ENCODE measurements at regions not wholly inside any gene's neighbourhood (a gene's known extent, or its start where the extent isn't known, plus 50 kb on each side); places are given as distances from the start of the nearest gene placed in this dataset.
A peak's percentile ranks its signal among the peaks of the same experiment; 100 is the strongest.

DNA sequence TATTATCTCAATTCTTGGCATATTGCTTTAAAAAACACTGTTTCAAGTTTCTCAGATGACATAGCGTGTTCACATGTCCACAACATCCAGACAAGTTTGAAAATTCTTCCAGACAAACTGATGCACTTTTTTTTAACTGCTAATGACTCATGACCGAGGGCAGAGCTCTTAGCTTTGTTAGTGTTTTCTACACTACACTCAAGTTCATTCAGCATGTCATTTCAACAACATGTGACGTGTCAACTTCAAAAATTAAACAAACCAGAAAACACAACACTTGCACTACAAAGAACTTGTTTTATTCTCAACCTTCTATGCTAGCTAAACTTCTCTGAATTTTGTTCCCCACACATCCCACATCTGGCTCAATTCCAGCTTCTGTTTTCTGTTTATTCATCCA lies 1186.3 kb upstream of the FLRT2 start:
- no peak for DNase-seq (ENCODE audit: low read depth)
- H3K4me3 ChIP-seq (ENCODE audit: low read depth, low read length): no peak overlapping the region
- TF ChIP-seq, protein P1, sequence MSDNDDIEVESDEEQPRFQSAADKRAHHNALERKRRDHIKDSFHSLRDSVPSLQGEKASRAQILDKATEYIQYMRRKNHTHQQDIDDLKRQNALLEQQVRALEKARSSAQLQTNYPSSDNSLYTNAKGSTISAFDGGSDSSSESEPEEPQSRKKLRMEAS (IDR thresholded peaks at IDR 0.05; ENCODE audit: low read depth, low read length): no peak

GRCh38 chr14:84351646-84352045 lies 1178.3 kb upstream of the FLRT2 start:
- H3K4me3 ChIP-seq (ENCODE audit: low read depth, low read length): no peak overlapping the region
- no peak for DNase-seq (ENCODE audit: low read depth)
- TF ChIP-seq CTCF (IDR thresholded peaks at IDR 0.05; ENCODE audit: low read depth, low read length) (no peak), MYC (IDR thresholded peaks at IDR 0.05; ENCODE audit: low read depth, low read length) (no peak), POLR2A (IDR thresholded peaks at IDR 0.05; ENCODE audit: extremely low read depth, insufficient read length) (no peak)
- TF ChIP-seq, protein P1 (IDR thresholded peaks at IDR 0.05; ENCODE audit: low read depth, low read length): no peak

- no peak overlapping the region for H3K4me3 ChIP-seq (ENCODE audit: low read depth, low read length)
- TF ChIP-seq CTCF (IDR thresholded peaks at IDR 0.05; ENCODE audit: low read depth, low read length): no peak
- TF ChIP-seq MYC (IDR thresholded peaks at IDR 0.05; ENCODE audit: low read depth, low read length): no peak
- TF ChIP-seq, protein P1 (IDR thresholded peaks at IDR 0.05; ENCODE audit: low read depth, low read length): no peak
- no peak for TF ChIP-seq POLR2A (IDR thresholded peaks at IDR 0.05; ENCODE audit: extremely low read depth, insufficient read length)
- no peak for DNase-seq (ENCODE audit: low read depth)
Observed at GRCh38 chr14:84361476-84361875, 1168.5 kb upstream of the FLRT2 start.

- TF ChIP-seq, protein P1 (IDR thresholded peaks at IDR 0.05; ENCODE audit: low read depth, low read length): no peak
- TF ChIP-seq CTCF (IDR thresholded peaks at IDR 0.05; ENCODE audit: low read depth, low read length): no peak
- no peak for TF ChIP-seq POLR2A (IDR thresholded peaks at IDR 0.05; ENCODE audit: extremely low read depth, insufficient read length)
- TF ChIP-seq MYC (IDR thresholded peaks at IDR 0.05; ENCODE audit: low read depth, low read length): no peak
- no peak overlapping the region for H3K4me3 ChIP-seq (ENCODE audit: low read depth, low read length)
- DNase-seq (ENCODE audit: low read depth): peak; percentile 6
Observed at GRCh38 chr14:84375235-84375634, 1154.7 kb upstream of the FLRT2 start.

GRCh38 chr14:84390010-84390409 lies 1139.9 kb upstream of the FLRT2 start:
- no peak overlapping the region for H3K4me3 ChIP-seq (ENCODE audit: low read depth, low read length)
- DNase-seq (ENCODE audit: low read depth): no peak
- TF ChIP-seq POLR2A (IDR thresholded peaks at IDR 0.05; ENCODE audit: extremely low read depth, insufficient read length) (no peak), CTCF (IDR thresholded peaks at IDR 0.05; ENCODE audit: low read depth, low read length) (no peak), MYC (IDR thresholded peaks at IDR 0.05; ENCODE audit: low read depth, low read length) (no peak)
- TF ChIP-seq, protein P1 (IDR thresholded peaks at IDR 0.05; ENCODE audit: low read depth, low read length): no peak

GRCh38 chr14:84397631-84398030 lies 1132.3 kb upstream of the FLRT2 start:
- H3K4me3 ChIP-seq (ENCODE audit: low read depth, low read length): no peak overlapping the region
- no peak for TF ChIP-seq MYC (IDR thresholded peaks at IDR 0.05; ENCODE audit: low read depth, low read length)
- TF ChIP-seq, protein P1 (IDR thresholded peaks at IDR 0.05; ENCODE audit: low read depth, low read length): no peak
- TF ChIP-seq CTCF (IDR thresholded peaks at IDR 0.05; ENCODE audit: low read depth, low read length): no peak
- no peak for TF ChIP-seq POLR2A (IDR thresholded peaks at IDR 0.05; ENCODE audit: extremely low read depth, insufficient read length)
- DNase-seq (ENCODE audit: low read depth): no peak

Data from NB4 (cell line).